Neural progenitor cell (in vitro differentiated cells): ENCODE measurements at regions not wholly inside any gene's neighbourhood (a gene's known extent, or its start where the extent isn't known, plus 50 kb on each side); places are given as distances from the start of the nearest gene placed in this dataset.
A peak's percentile ranks its signal among the peaks of the same experiment; 100 is the strongest.

Experiments
- DNase-seq: peaks from one replicate; pipeline ENCODE4 v3.0.0-alpha.2; 2016; ENCODE audit warnings: low spot score
- H2AFZ ChIP-seq: fragments of 200-600 bp; sonication (generic); replicated peaks from 2 replicates; pipeline ENCODE4 v1.6.1; 2016; ENCODE audit warnings: antibody characterized with exemption
- H3F3A ChIP-seq: fragments of 200-600 bp; sonication (generic); 2 replicates; pipeline ENCODE4 v1.6.1; 2016; ENCODE audit warnings: antibody characterized with exemption, low read depth
- H3K27ac ChIP-seq: fragments of 200-600 bp; sonication (generic); 2 replicates; pipeline ENCODE4 v1.5.1; 2016; ENCODE audit warnings: mild to moderate bottlenecking
- H3K27me3 ChIP-seq: fragments of 200-600 bp; sonication (generic); 2 replicates; pipeline ENCODE4 v1.6.1; 2016; ENCODE audit warnings: mild to moderate bottlenecking, moderate library complexity
- H3K36me3 ChIP-seq: fragments of 200-600 bp; sonication (generic); 2 replicates; pipeline ENCODE4 v1.5.1; 2016
- H3K4me1 ChIP-seq: fragments of 200-600 bp; sonication (generic); 2 replicates; pipeline ENCODE4 v1.6.1; 2016; ENCODE audit warnings: mixed run types
- H3K4me2 ChIP-seq: fragments of 200-600 bp; sonication (generic); 2 replicates; pipeline ENCODE4 v1.6.1; 2016
- H3K4me3 ChIP-seq: fragments of 200-600 bp; sonication (generic); 2 replicates; pipeline ENCODE4 v1.5.1; 2016
- H3K79me2 ChIP-seq: fragments of 200-600 bp; sonication (generic); 2 replicates; pipeline ENCODE4 v1.6.1; 2016; ENCODE audit warnings: low read depth
- H3K9ac ChIP-seq: fragments of 200-600 bp; sonication (generic); 2 replicates; pipeline ENCODE4 v1.6.1; 2016
- H3K9me3 ChIP-seq: fragments of 200-600 bp; sonication (generic); 2 replicates; pipeline ENCODE4 v1.5.1; 2016; ENCODE audit warnings: low read depth
- H4K20me1 ChIP-seq: fragments of 200-600 bp; sonication (generic); 2 replicates; pipeline ENCODE4 v1.6.1; 2016; ENCODE audit warnings: low read depth
- H3K27ac Mint-ChIP-seq: 3 replicates; pipeline ENCODE4 v1.8.0; 2021; ENCODE audit warnings: mixed read lengths
- H3K27me3 Mint-ChIP-seq: 2 replicates; pipeline ENCODE4 v1.8.0; 2022; ENCODE audit warnings: low read depth, mild to moderate bottlenecking, inconsistent platforms, moderate library complexity, mixed read lengths; ENCODE audit not compliant: insufficient read depth
- H3K36me3 Mint-ChIP-seq: 3 replicates; pipeline ENCODE4 v1.8.0; 2021; ENCODE audit warnings: mixed read lengths
- H3K4me1 Mint-ChIP-seq: 3 replicates; pipeline ENCODE4 v1.8.0; 2021; ENCODE audit warnings: mixed read lengths
- H3K4me3 Mint-ChIP-seq: 3 replicates; pipeline ENCODE4 v1.8.0; 2021; ENCODE audit warnings: mild to moderate bottlenecking, moderate library complexity, mixed read lengths
- H3K9me3 Mint-ChIP-seq: 3 replicates; pipeline ENCODE4 v1.8.0; 2020; ENCODE audit warnings: mixed read lengths
- CTCF ChIP-seq: fragments of 200-600 bp; sonication (generic); IDR thresholded peaks from 2 replicates; pipeline ENCODE4 v1.5.1; 2017; ENCODE audit warnings: antibody characterized with exemption, mild to moderate bottlenecking
- EZH2 ChIP-seq: fragments of 200-600 bp; sonication (generic); IDR thresholded peaks from 2 replicates; pipeline ENCODE4 v1.6.1; 2017; ENCODE audit warnings: antibody characterized with exemption, mild to moderate bottlenecking, moderate library complexity
- EZH2phosphoT487 ChIP-seq: fragments of 200-600 bp; sonication (generic); IDR thresholded peaks from 2 replicates; pipeline ENCODE4 v1.6.1; 2017; ENCODE audit warnings: antibody characterized with exemption

GRCh38 chr15:95919460-95919859 is 411.0 kb upstream of the NR2F2 start:
- Mint-ChIP-seq H3K36me3 (no peaks in the 10 kb centered on the region), H3K4me3 (no peak overlapping the region)

GRCh38 chr15:95921404-95921803 is 409.1 kb upstream of the NR2F2 start:
- Histone ChIP-seq H3K4me1 (peaks cover 4% of the 10 kb centered on the region), H3K4me2 (no peak overlapping the region), H3F3A (no peaks in the 10 kb centered on the region), H4K20me1 (no peaks in the 10 kb centered on the region), H2AFZ (no peak overlapping the region), H3K27me3 (no peaks in the 10 kb centered on the region), H3K79me2 (no peaks in the 10 kb centered on the region), H3K27ac (no peak overlapping the region), H3K9ac (no peak overlapping the region), H3K4me3 (no peak overlapping the region), H3K36me3 (no peaks in the 10 kb centered on the region), H3K9me3 (no peaks in the 10 kb centered on the region)
- Mint-ChIP-seq H3K36me3 (no peaks in the 10 kb centered on the region), H3K27me3 (no peaks in the 10 kb centered on the region), H3K27ac (peak overlapping the region; percentile 67), H3K9me3 (no peaks in the 10 kb centered on the region), H3K4me3 (no peak overlapping the region), H3K4me1 (peaks cover 10% of the 10 kb centered on the region)
- DNase-seq: no peak
- TF ChIP-seq EZH2phosphoT487: no peak
- TF ChIP-seq EZH2: no peak
- no peak for TF ChIP-seq CTCF

More at GRCh38 chr15:95919460-95919859, 411.0 kb upstream of the NR2F2 start:
- H3K4me1 ChIP-seq: peaks cover 4% of the 10 kb centered on the region
- no peak for DNase-seq
- no peak overlapping the region for H3K4me2 ChIP-seq
- H3K9me3 ChIP-seq: no peaks in the 10 kb centered on the region
- no peak for TF ChIP-seq EZH2
- no peak for TF ChIP-seq CTCF
- TF ChIP-seq EZH2phosphoT487: no peak
- H3K27me3 ChIP-seq: no peaks in the 10 kb centered on the region
- H3K79me2 ChIP-seq: no peaks in the 10 kb centered on the region
- H3K4me3 ChIP-seq: no peak overlapping the region
- no peak overlapping the region for H3K27ac ChIP-seq
- H3F3A ChIP-seq: no peaks in the 10 kb centered on the region
- no peak overlapping the region for H2AFZ ChIP-seq
- H3K36me3 ChIP-seq: no peaks in the 10 kb centered on the region
- no peak overlapping the region for H3K27ac Mint-ChIP-seq
- no peaks in the 10 kb centered on the region for H4K20me1 ChIP-seq
- no peaks in the 10 kb centered on the region for H3K9me3 Mint-ChIP-seq
- peaks cover 8% of the 10 kb centered on the region for H3K4me1 Mint-ChIP-seq
- no peaks in the 10 kb centered on the region for H3K27me3 Mint-ChIP-seq
- H3K9ac ChIP-seq: no peak overlapping the region

- DNase-seq: no peak
- no peaks in the 10 kb centered on the region for H3K9me3 Mint-ChIP-seq
- H3K4me2 ChIP-seq: no peak overlapping the region
- no peaks in the 10 kb centered on the region for H3F3A ChIP-seq
- H3K9ac ChIP-seq: no peak overlapping the region
- H3K27me3 Mint-ChIP-seq: peaks cover 2% of the 10 kb centered on the region
- no peak overlapping the region for H2AFZ ChIP-seq
- no peaks in the 10 kb centered on the region for H3K79me2 ChIP-seq
- H3K4me3 Mint-ChIP-seq: no peak overlapping the region
- peaks cover 10% of the 10 kb centered on the region for H3K4me1 Mint-ChIP-seq
- H3K4me3 ChIP-seq: no peak overlapping the region
- no peaks in the 10 kb centered on the region for H3K36me3 ChIP-seq
- no peaks in the 10 kb centered on the region for H4K20me1 ChIP-seq
- TF ChIP-seq EZH2 (no peak), EZH2phosphoT487 (no peak), CTCF (no peak)
- H3K9me3 ChIP-seq: no peaks in the 10 kb centered on the region
- no peaks in the 10 kb centered on the region for H3K27me3 ChIP-seq
- no peak overlapping the region for H3K27ac ChIP-seq
- H3K27ac Mint-ChIP-seq: no peak overlapping the region
- peaks cover 4% of the 10 kb centered on the region for H3K4me1 ChIP-seq
- no peaks in the 10 kb centered on the region for H3K36me3 Mint-ChIP-seq
Observed at GRCh38 chr15:95922431-95922830, 408.1 kb upstream of the NR2F2 start.

GRCh38 chr15:95923792-95924191 is 406.7 kb upstream of the NR2F2 start:
- H3K4me1 ChIP-seq: peaks cover 7% of the 10 kb centered on the region
- TF ChIP-seq EZH2 (no peak), CTCF (no peak), EZH2phosphoT487 (no peak)
- no peaks in the 10 kb centered on the region for H3F3A ChIP-seq
- Mint-ChIP-seq H3K27ac (no peak overlapping the region), H3K4me3 (no peak overlapping the region), H3K9me3 (no peaks in the 10 kb centered on the region), H3K27me3 (peaks cover 5% of the 10 kb centered on the region), H3K36me3 (no peaks in the 10 kb centered on the region), H3K4me1 (peaks cover 12% of the 10 kb centered on the region)
- H3K27ac ChIP-seq: no peak overlapping the region
- no peak for DNase-seq
- H3K36me3 ChIP-seq: no peaks in the 10 kb centered on the region
- no peaks in the 10 kb centered on the region for H4K20me1 ChIP-seq
- no peaks in the 10 kb centered on the region for H3K9me3 ChIP-seq
- no peak overlapping the region for H3K9ac ChIP-seq
- no peak overlapping the region for H3K4me2 ChIP-seq
- H3K27me3 ChIP-seq: no peaks in the 10 kb centered on the region
- H3K4me3 ChIP-seq: no peak overlapping the region
- no peak overlapping the region for H2AFZ ChIP-seq
- H3K79me2 ChIP-seq: no peaks in the 10 kb centered on the region
